Esophagus muscularis mucosa (tissue), 4 donors: ENCODE measurements at regions not wholly inside any gene's neighbourhood (a gene's known extent, or its start where the extent isn't known, plus 50 kb on each side); places are given as distances from the start of the nearest gene placed in this dataset.

Experiments used
- DNase-seq: peaks from one replicate; pipeline ENCODE4 v3.0.0-alpha.2; 2017; ENCODE audit errors: extremely low spot score
- H3K27ac ChIP-seq, 4 donors: fragments of 200-600 bp; sonication (generic); replicated peaks in 1 of 4; 1 replicate in 3 of 4; 2 replicates in 1 of 4; pipeline ENCODE4 v1.5.1; 2016 to 2019; ENCODE audit warnings: mild to moderate bottlenecking in 1 of 4
- H3K27me3 ChIP-seq, 4 donors: fragments of 200-600 bp; sonication (generic); one replicate each; pipeline versions ENCODE4 v1.5.1 to v1.6.0; 2016 to 2019
- H3K36me3 ChIP-seq, 4 donors: fragments of 200-600 bp; sonication (generic); one replicate each; pipeline ENCODE4 v1.5.1; 2016 to 2019
- H3K4me1 ChIP-seq, 4 donors: fragments of 200-600 bp; sonication (generic); one replicate each; pipeline ENCODE4 v1.5.1; 2016 to 2019
- H3K4me3 ChIP-seq, 4 donors: fragments of 200-600 bp; sonication (generic); 1 replicate in 2 of 4; 2 replicates in 2 of 4; pipeline ENCODE4 v1.5.1; 2016 to 2019; ENCODE audit warnings: mild to moderate bottlenecking in 4 of 4, moderate library complexity in 1 of 4
- H3K9me3 ChIP-seq, 4 donors: fragments of 200-600 bp; sonication (generic); 1 replicate in 3 of 4; 2 replicates in 1 of 4; pipeline ENCODE4 v1.5.1; 2016 to 2019
- CTCF ChIP-seq, 3 experiments: fragments of 200-600 bp in 2 of 3; fragments of 450-650 bp in 1 of 3; sonication (generic) in 2 of 3; IDR thresholded peaks; one replicate each; pipeline ENCODE4 v1.5.1; 2017 to 2019; ENCODE audit warnings: antibody characterized with exemption in 3 of 3, mild to moderate bottlenecking in 2 of 3, moderate library complexity in 1 of 3
- EP300 ChIP-seq: sonication (generic); formaldehyde crosslinking; IDR thresholded peaks from one replicate; pipeline ENCODE4 v1.6.1; 2017; ENCODE audit warnings: antibody characterized with exemption
- POLR2A ChIP-seq: fragments of 450-650 bp; IDR thresholded peaks from one replicate; pipeline ENCODE4 v1.6.1; 2017; ENCODE audit warnings: antibody characterized with exemption, moderate library complexity, mild to moderate bottlenecking, low read depth
- POLR2AphosphoS5 ChIP-seq, 2 donors: sonication (generic); formaldehyde crosslinking; IDR thresholded peaks; one replicate each; pipeline ENCODE4 v1.6.1; 2017; ENCODE audit warnings: antibody characterized with exemption in 2 of 2
- WGBS: methylation state at CpG from one replicate; pipeline ENCODE4 v1.1.5; 2018; 5-methylcytosine and 5-hydroxymethylcytosine counted together
- intact Hi-C: fragments of 100-400 bp; cut with DNase I; formaldehyde crosslinking; loops from one replicate; pipeline ENCODE4 v1.15.1; 2023

GRCh38 chr10:44822966-44823365 lies 88.2 kb upstream of the TMEM72 start:
- no peaks in the 10 kb centered on the region for H3K4me1 ChIP-seq
- 91% methylated on average over 4 of the region's 4 CpGs for WGBS
- no peak overlapping the region for H3K4me3 ChIP-seq
- H3K36me3 ChIP-seq, result no peaks in the 10 kb centered on the region
- intact Hi-C loops, result no loop called here
- TF ChIP-seq POLR2A (no peak), EP300 (no peak), POLR2AphosphoS5 (IDR thresholded peaks at IDR 0.05) (no peak), CTCF (IDR thresholded peaks at IDR 0.05) (no peak)
- no peak overlapping the region for H3K27ac ChIP-seq
- peaks cover 0 to 5% (median 0%) of the 10 kb centered on the region in 4 donors for H3K27me3 ChIP-seq
- DNase-seq, result peak; percentile 79
- H3K9me3 ChIP-seq, result no peaks in the 10 kb centered on the region

- TF ChIP-seq POLR2AphosphoS5 (IDR thresholded peaks at IDR 0.05) (no peak), EP300 (no peak), POLR2A (no peak), CTCF (IDR thresholded peaks at IDR 0.05) (no peak)
- WGBS, result 87% methylated on average over 4 of the region's 4 CpGs
- intact Hi-C loops, result no loop called here
- H3K27ac ChIP-seq, result no peak overlapping the region
- no peaks in the 10 kb centered on the region for H3K36me3 ChIP-seq
- H3K4me3 ChIP-seq, result no peak overlapping the region
- peak; percentile 42 for DNase-seq
- no peaks in the 10 kb centered on the region for H3K27me3 ChIP-seq
- H3K4me1 ChIP-seq, result no peaks in the 10 kb centered on the region
- H3K9me3 ChIP-seq, result no peaks in the 10 kb centered on the region
Observed at GRCh38 chr10:44824607-44825006, 86.5 kb upstream of the TMEM72 start.

GRCh38 chr10:44827431-44828006 lies 83.6 kb upstream of the TMEM72 start:
- no peaks in the 10 kb centered on the region for H3K9me3 ChIP-seq
- intact Hi-C loops, result no loop called here
- H3K27me3 ChIP-seq, result no peaks in the 10 kb centered on the region
- H3K4me1 ChIP-seq, result no peaks in the 10 kb centered on the region
- H3K27ac ChIP-seq, result no peak overlapping the region
- TF ChIP-seq POLR2A, result no peak
- no peak for TF ChIP-seq POLR2AphosphoS5 (IDR thresholded peaks at IDR 0.05)
- TF ChIP-seq CTCF (IDR thresholded peaks at IDR 0.05), result no peak
- TF ChIP-seq EP300, result no peak
- no peak overlapping the region for H3K4me3 ChIP-seq
- no peaks in the 10 kb centered on the region for H3K36me3 ChIP-seq
- 76% methylated on average over 3 of the region's 13 CpGs for WGBS
- peak; percentile 75 for DNase-seq

- Histone ChIP-seq H3K4me1 (no peaks in the 10 kb centered on the region), H3K27ac (no peak overlapping the region), H3K27me3 (no peaks in the 10 kb centered on the region), H3K36me3 (no peaks in the 10 kb centered on the region), H3K9me3 (no peaks in the 10 kb centered on the region), H3K4me3 (no peak overlapping the region)
- DNase-seq, result peak; percentile 78
- 60% methylated on average over 14 of the region's 17 CpGs for WGBS
- intact Hi-C loops, result no loop called here
- TF ChIP-seq CTCF (IDR thresholded peaks at IDR 0.05), result no peak
- TF ChIP-seq EP300, result no peak
- TF ChIP-seq POLR2A, result no peak
- TF ChIP-seq POLR2AphosphoS5 (IDR thresholded peaks at IDR 0.05), result no peak
Observed at GRCh38 chr10:44828508-44829142, 82.5 kb upstream of the TMEM72 start.
